Suprapubic skin (tissue), 3 donors: ENCODE measurements at regions not wholly inside any gene's neighbourhood (a gene's known extent, or its start where the extent isn't known, plus 50 kb on each side); places are given as distances from the start of the nearest gene placed in this dataset.

Source experiments
- CTCF ChIP-seq, 2 donors: fragments of 200-600 bp in 1 of 2; fragments of 450-650 bp in 1 of 2; sonication (generic) in 1 of 2; IDR thresholded peaks; one replicate each; pipeline ENCODE4 v1.5.1; 2016 to 2019; ENCODE audit warnings: antibody characterized with exemption in 2 of 2, mild to moderate bottlenecking in 1 of 2, moderate library complexity in 1 of 2
- POLR2A ChIP-seq, 2 donors: fragments of 450-650 bp; IDR thresholded peaks; one replicate each; pipeline ENCODE4 v1.6.1; 2017; ENCODE audit warnings: antibody characterized with exemption in 2 of 2, mild to moderate bottlenecking in 2 of 2, moderate library complexity in 2 of 2

GRCh38 chr7:123270570-123270969 lies 70.8 kb upstream of the SLC13A1 start:
- TF ChIP-seq CTCF (IDR thresholded peaks at IDR 0.05): no peak
- no peak for TF ChIP-seq POLR2A (IDR thresholded peaks at IDR 0.05)
